ENCODE measurements at regions not wholly inside any gene's neighbourhood (a gene's known extent, or its start where the extent isn't known, plus 50 kb on each side); places are given as distances from the start of the nearest gene placed in this dataset.

- TF ChIP-seq POLR2A (IDR thresholded peaks at IDR 0.05): no peak
- TF ChIP-seq POLR2AphosphoS5 (IDR thresholded peaks at IDR 0.05): no peak
- TF ChIP-seq EP300 (IDR thresholded peaks at IDR 0.05): no peak
- TF ChIP-seq, protein P1, sequence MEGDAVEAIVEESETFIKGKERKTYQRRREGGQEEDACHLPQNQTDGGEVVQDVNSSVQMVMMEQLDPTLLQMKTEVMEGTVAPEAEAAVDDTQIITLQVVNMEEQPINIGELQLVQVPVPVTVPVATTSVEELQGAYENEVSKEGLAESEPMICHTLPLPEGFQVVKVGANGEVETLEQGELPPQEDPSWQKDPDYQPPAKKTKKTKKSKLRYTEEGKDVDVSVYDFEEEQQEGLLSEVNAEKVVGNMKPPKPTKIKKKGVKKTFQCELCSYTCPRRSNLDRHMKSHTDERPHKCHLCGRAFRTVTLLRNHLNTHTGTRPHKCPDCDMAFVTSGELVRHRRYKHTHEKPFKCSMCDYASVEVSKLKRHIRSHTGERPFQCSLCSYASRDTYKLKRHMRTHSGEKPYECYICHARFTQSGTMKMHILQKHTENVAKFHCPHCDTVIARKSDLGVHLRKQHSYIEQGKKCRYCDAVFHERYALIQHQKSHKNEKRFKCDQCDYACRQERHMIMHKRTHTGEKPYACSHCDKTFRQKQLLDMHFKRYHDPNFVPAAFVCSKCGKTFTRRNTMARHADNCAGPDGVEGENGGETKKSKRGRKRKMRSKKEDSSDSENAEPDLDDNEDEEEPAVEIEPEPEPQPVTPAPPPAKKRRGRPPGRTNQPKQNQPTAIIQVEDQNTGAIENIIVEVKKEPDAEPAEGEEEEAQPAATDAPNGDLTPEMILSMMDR (IDR thresholded peaks at IDR 0.05): no peak
These were observed 439.2 kb upstream of the FAM47C start for GRCh38 chrX:36568946-36569345.
